Pancreas (tissue), 10 donors: ENCODE measurements at regions not wholly inside any gene's neighbourhood (a gene's known extent, or its start where the extent isn't known, plus 50 kb on each side); places are given as distances from the start of the nearest gene placed in this dataset.
A peak's percentile ranks its signal among the peaks of the same experiment; 100 is the strongest.

ENCODE experiments used
- ATAC-seq, 4 donors: fragments of 200-7000 bp; cut with Tn5 transposase; one replicate each; pipeline versions ENCODE4 v1.8.0 to v1.9.1; 2020; ENCODE audit warnings: mild to moderate bottlenecking in 4 of 4, moderate library complexity in 4 of 4
- DNase-seq, 6 donors: peaks; one replicate each; pipeline ENCODE4 v3.0.0-alpha.2; 2020
- FAIRE-seq: peaks from 2 replicates; lab custom pipeline; 2012; peaks lifted over from hg19 to GRCh38; lab: Jason Lieb, UNC
- H3K27ac ChIP-seq, 4 donors: fragments of 200-600 bp; sonication (generic); 1 replicate in 3 of 4; 2 replicates in 1 of 4; pipeline versions ENCODE4 v1.5.0 to v1.8.0; 2020
- H3K27me3 ChIP-seq, 4 donors: fragments of 200-600 bp; one replicate each; pipeline ENCODE4 v1.8.0; 2021
- H3K36me3 ChIP-seq, 3 donors: fragments of 200-600 bp; sonication (generic) in 1 of 3; one replicate each; pipeline versions ENCODE4 v1.5.0 to v1.8.0; 2020 to 2021
- H3K4me1 ChIP-seq, 3 donors: fragments of 200-600 bp; one replicate each; pipeline ENCODE4 v1.8.0; 2021
- H3K4me3 ChIP-seq, 4 donors: fragments of 200-600 bp; sonication (generic) in 2 of 4; one replicate each; pipeline versions ENCODE4 v1.5.0 to v1.8.0; 2020 to 2021
- H3K9me3 ChIP-seq, 4 donors: fragments of 200-600 bp; one replicate each; pipeline ENCODE4 v1.8.0; 2021
- WGBS, 2 donors: extraction: QIAGEN DNeasy Blood & Tissue Kit; methylation state at CpG; one replicate each; pipeline ENCODE4 v1.1.7; 2013; 5-methylcytosine and 5-hydroxymethylcytosine counted together
- intact Hi-C, 3 donors: fragments of 100-400 bp; cut with DNase I; formaldehyde crosslinking; loops; one replicate each; pipeline versions ENCODE4 v1.11.1 to v1.14.2; 2022
- TF ChIP-seq, protein P1 (sequence below), 4 donors: fragments of 200-600 bp; sonication (generic) in 3 of 4; IDR thresholded peaks; one replicate each; pipeline versions ENCODE4 v1.5.0 to v1.8.0; 2021; ENCODE audit warnings: antibody characterized with exemption in 4 of 4
- donor health status: healthy with polysubstance abuse.
- donor health status: DM: no; HTN: no; CAD: no; lungs with moderate emphysema.
- donor health status: DM: no; HTN: no; CAD: no.
- donor health status: control.
- donor health status: control.
- donor health status: Bipolar disorder and iron deficiency.
- donor health status: DM: yes; HTN: yes; CAD: no.
- donor health status: DM: no; HTN: no; CAD: no.
- donor health status: DM: no; HTN: no; CAD: no.
- donor health status: DM: yes; HTN: yes; CAD: no.

DNA sequence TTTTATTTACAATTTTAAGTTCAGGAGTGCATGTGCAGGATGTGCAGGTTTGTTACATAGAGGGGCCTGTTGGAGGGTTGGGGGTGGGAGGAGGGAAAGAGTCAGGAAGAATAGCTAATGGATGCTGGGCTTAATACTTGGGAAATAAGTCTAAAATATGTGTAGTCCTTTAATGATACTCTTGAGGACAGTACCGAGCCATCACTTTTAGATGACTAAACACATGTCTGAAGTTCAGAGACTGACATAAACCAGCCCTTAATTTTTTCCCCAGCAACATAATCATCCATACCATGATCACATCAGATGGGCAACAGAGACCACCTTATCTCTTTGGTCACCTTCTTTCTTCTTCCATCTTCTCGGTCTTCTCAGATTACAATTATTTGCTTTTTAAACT is 189.1 kb upstream of the COL3A1 start:
- intact Hi-C loops, result no loop called here
- Histone ChIP-seq H3K36me3 (no peaks in the 10 kb centered on the region), H3K4me1 (peaks cover 0 to 9% (median 0%) of the 10 kb centered on the region in 3 donors), H3K27me3 (no peaks in the 10 kb centered on the region), H3K27ac (no peak overlapping the region), H3K4me3 (no peak overlapping the region), H3K9me3 (no peaks in the 10 kb centered on the region)
- FAIRE-seq (no peak), DNase-seq (no peak), ATAC-seq (no peak)
- TF ChIP-seq, protein P1, sequence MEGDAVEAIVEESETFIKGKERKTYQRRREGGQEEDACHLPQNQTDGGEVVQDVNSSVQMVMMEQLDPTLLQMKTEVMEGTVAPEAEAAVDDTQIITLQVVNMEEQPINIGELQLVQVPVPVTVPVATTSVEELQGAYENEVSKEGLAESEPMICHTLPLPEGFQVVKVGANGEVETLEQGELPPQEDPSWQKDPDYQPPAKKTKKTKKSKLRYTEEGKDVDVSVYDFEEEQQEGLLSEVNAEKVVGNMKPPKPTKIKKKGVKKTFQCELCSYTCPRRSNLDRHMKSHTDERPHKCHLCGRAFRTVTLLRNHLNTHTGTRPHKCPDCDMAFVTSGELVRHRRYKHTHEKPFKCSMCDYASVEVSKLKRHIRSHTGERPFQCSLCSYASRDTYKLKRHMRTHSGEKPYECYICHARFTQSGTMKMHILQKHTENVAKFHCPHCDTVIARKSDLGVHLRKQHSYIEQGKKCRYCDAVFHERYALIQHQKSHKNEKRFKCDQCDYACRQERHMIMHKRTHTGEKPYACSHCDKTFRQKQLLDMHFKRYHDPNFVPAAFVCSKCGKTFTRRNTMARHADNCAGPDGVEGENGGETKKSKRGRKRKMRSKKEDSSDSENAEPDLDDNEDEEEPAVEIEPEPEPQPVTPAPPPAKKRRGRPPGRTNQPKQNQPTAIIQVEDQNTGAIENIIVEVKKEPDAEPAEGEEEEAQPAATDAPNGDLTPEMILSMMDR (IDR thresholded peaks at IDR 0.05), result no peak
- 88 to 92% methylated on average over 2 of the region's 2 CpGs for WGBS, 2 donors

DNA sequence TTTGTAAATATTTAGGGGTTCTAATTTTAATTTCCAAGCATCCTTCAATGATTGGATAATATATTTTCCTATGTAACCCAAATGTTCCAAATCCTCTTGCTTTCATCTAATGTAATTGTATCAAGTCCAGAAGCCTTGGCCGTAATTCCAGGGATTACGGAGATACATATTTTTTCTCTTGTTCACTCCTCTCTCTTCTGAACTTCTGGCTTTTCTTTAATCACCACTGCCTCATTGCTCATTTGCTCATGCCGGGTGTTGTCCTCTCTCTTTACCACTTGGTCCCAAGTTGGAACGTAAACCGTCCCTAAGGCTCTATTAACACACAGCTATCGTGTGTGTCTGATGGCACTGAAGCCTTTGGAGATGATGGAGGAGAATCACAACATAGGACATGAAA is 188.7 kb upstream of the COL3A1 start:
- H3K4me3 ChIP-seq, result no peak overlapping the region
- no peak for DNase-seq
- H3K36me3 ChIP-seq, result no peaks in the 10 kb centered on the region
- H3K4me1 ChIP-seq, result peaks cover 0 to 9% (median 0%) of the 10 kb centered on the region in 3 donors
- H3K27ac ChIP-seq, result peak overlapping the region in 1 of 4 donors; percentile 2
- ATAC-seq, result peak in 1 of 4 donors; percentile 35
- no peaks in the 10 kb centered on the region for H3K27me3 ChIP-seq
- no peak for FAIRE-seq
- intact Hi-C loops, result no loop called here
- no peaks in the 10 kb centered on the region for H3K9me3 ChIP-seq
- TF ChIP-seq, protein P1 (IDR thresholded peaks at IDR 0.05), result no peak
- WGBS, 2 donors, result 83 to 87% methylated on average over 6 of the region's 6 CpGs

DNA sequence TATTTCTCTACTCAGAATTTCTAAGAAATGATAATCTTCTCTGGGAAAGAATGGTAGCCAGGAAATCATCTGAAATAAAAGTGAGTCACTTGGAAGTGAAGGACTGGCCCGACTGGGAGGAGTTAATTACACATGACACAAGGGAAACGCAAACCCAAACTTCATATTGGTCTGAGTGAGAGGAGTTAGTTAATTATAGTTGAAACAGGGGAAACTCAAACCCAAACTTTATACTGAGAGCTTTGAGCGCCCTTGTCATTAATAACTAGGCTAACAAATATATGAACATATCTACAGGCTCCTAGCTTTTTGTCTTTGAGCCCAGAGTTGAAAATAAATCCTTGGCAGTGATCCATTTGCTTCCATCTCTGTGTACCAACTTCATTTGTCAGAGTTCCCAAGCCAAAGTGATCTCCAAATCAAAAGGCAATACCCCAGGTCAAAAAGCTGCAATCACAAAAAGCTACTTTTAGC is 187.8 kb upstream of the COL3A1 start:
- 34 to 41% methylated on average over 3 of the region's 3 CpGs for WGBS, 2 donors
- no peak overlapping the region for H3K4me3 ChIP-seq
- no peaks in the 10 kb centered on the region for H3K27me3 ChIP-seq
- ATAC-seq (peak in 3 of 4 donors; percentile 57 to 74 (median 59)), DNase-seq (no peak), FAIRE-seq (no peak)
- intact Hi-C loops, result no loop called here
- H3K27ac ChIP-seq, result peak overlapping the region in 1 of 4 donors; percentile 55
- H3K4me1 ChIP-seq, result peaks cover 0 to 9% (median 0%) of the 10 kb centered on the region in 3 donors
- H3K36me3 ChIP-seq, result no peaks in the 10 kb centered on the region
- H3K9me3 ChIP-seq, result no peaks in the 10 kb centered on the region
- TF ChIP-seq, protein P1 (IDR thresholded peaks at IDR 0.05), result no peak

DNA sequence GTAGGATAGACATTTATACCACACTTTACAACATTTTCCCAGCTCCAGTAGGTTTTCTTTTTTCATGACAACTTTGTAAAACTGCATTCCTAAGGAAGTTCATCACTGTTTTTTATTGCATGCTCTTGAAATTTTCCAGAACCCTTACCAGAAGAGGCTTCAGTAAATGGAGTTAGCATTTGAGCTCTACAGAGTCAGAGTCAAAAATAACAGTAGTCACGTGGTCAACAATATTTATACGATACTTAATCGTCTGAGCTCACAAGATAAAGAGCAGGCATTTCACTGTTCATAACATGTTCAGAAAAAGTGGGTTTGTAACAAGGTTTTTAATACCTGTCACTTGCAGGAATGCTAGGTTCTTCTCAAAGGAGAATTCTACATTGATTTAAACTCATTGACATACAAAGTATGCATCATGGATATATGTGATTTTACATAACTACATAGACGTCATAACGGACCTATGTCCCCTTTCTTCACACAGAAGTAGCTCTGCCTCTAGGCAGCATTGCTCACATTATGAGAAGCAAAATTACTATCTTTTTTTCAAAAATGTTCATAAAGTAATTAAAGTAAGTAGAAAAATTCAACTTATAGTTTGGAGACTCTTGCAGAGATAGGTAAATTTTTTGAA is 187.0 kb upstream of the COL3A1 start:
- no peaks in the 10 kb centered on the region for H3K27me3 ChIP-seq
- no peak overlapping the region for H3K4me3 ChIP-seq
- 57 to 60% methylated on average over 5 of the region's 5 CpGs for WGBS, 2 donors
- TF ChIP-seq, protein P1 (IDR thresholded peaks at IDR 0.05), result no peak
- ATAC-seq (peak in 3 of 4 donors; percentile 30 to 58 (median 53)), FAIRE-seq (peak; percentile 96), DNase-seq (no peak)
- no peaks in the 10 kb centered on the region for H3K36me3 ChIP-seq
- no peaks in the 10 kb centered on the region for H3K9me3 ChIP-seq
- peak overlapping the region in 1 of 4 donors; percentile 55 for H3K27ac ChIP-seq
- intact Hi-C loops, result no loop called here
- peaks cover 0 to 9% (median 0%) of the 10 kb centered on the region in 3 donors for H3K4me1 ChIP-seq

DNA sequence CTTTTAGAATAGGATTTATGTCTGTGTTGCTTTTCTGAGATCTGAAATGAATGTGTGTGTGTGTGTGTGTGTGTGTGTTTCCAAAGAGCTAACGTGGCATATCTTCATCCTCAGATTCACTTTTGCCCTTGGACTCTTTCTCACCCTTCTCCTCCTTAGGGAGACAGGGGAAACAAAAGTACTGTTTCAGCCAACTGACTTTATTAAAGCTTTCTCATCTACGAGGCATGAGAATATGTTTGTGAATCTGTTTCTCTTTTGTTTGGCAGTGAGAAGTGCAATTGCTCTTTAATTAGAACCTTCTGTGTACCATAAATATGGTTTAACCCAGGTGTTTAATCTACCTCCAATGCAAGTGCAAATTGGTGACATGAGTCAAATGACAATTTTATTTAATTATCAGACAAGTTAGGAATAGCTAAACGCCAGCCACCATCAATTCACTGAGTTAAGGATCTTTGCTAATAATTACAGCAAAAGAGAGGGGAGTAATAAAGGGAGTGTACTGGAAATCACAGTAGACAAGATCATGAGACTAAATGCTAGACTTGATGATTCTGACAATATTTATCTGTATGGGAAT is 186.4 kb upstream of the COL3A1 start:
- no peaks in the 10 kb centered on the region for H3K27me3 ChIP-seq
- FAIRE-seq (no peak), ATAC-seq (peak in 1 of 4 donors; percentile 35), DNase-seq (no peak)
- 33 to 45% methylated on average over 3 of the region's 3 CpGs for WGBS, 2 donors
- no peaks in the 10 kb centered on the region for H3K9me3 ChIP-seq
- H3K36me3 ChIP-seq, result no peaks in the 10 kb centered on the region
- TF ChIP-seq, protein P1 (IDR thresholded peaks at IDR 0.05), result no peak
- intact Hi-C loops, result no loop called here
- peaks cover 0 to 9% (median 0%) of the 10 kb centered on the region in 3 donors for H3K4me1 ChIP-seq
- peak overlapping the region in 1 of 4 donors; percentile 23 for H3K27ac ChIP-seq
- H3K4me3 ChIP-seq, result no peak overlapping the region
